Naive thymus-derived CD8-positive, alpha-beta T cell (primary cell): ENCODE measurements at regions not wholly inside any gene's neighbourhood (a gene's known extent, or its start where the extent isn't known, plus 50 kb on each side); places are given as distances from the start of the nearest gene placed in this dataset.

ENCODE experiments used
- ATAC-seq, 2 donors: fragments of 150-1000 bp; cut with Tn5 transposase in 1 of 2; sonication (Bioruptor Pico), chemical (Tn5 transposase) in 1 of 2; 1 replicate in 1 of 2; 2 replicates in 1 of 2; pipeline ENCODE4 v1.10.0; 2021; ENCODE audit warnings: mild to moderate bottlenecking in 2 of 2, moderate library complexity in 2 of 2
- POLR2A ChIA-PET: fragments of 350-600 bp; sonication (Branson Sonifier 250); formaldehyde crosslinking; loops from one replicate; lab custom pipeline; 2021; ENCODE audit warnings: antibody characterized with exemption; lab: Charles Lee
- DNase-seq, 10 donors: peaks; one replicate each; pipeline versions ENCODE4 v3.0.0 to v3.0.0-alpha.2; 2020 to 2022
- H3K27ac Mint-ChIP-seq, 10 donors: one replicate each; pipeline ENCODE4 v1.8.0; 2020 to 2022; ENCODE audit warnings: mild to moderate bottlenecking in 10 of 10, mixed read lengths in 10 of 10, moderate library complexity in 4 of 10, inconsistent platforms in 1 of 10
- H3K27me3 Mint-ChIP-seq, 5 donors: one replicate each; pipeline ENCODE4 v1.8.0; 2021 to 2022; ENCODE audit warnings: mixed read lengths in 5 of 5
- H3K36me3 Mint-ChIP-seq, 3 donors: one replicate each; pipeline ENCODE4 v1.8.0; 2020 to 2022; ENCODE audit warnings: mixed read lengths in 3 of 3, mild to moderate bottlenecking in 2 of 3, inconsistent platforms in 1 of 3
- H3K4me1 Mint-ChIP-seq, 4 donors: one replicate each; pipeline ENCODE4 v1.8.0; 2021 to 2022; ENCODE audit warnings: mixed read lengths in 4 of 4
- H3K4me3 Mint-ChIP-seq, 10 donors: one replicate each; pipeline ENCODE4 v1.8.0; 2020 to 2022; ENCODE audit warnings: mild to moderate bottlenecking in 10 of 10, mixed read lengths in 10 of 10, moderate library complexity in 6 of 10, inconsistent platforms in 1 of 10
- H3K9me3 Mint-ChIP-seq, 9 donors: one replicate each; pipeline ENCODE4 v1.8.0; 2020 to 2022; ENCODE audit warnings: mixed read lengths in 9 of 9, mild to moderate bottlenecking in 3 of 9, inconsistent platforms in 1 of 9, moderate library complexity in 1 of 9

- H3K27ac Mint-ChIP-seq = no peak overlapping the region
- POLR2A ChIA-PET = no interaction called here
- DNase-seq (no peak), ATAC-seq (no peak)
- H3K4me1 Mint-ChIP-seq = peaks cover 0 to 2% (median 0%) of the 10 kb centered on the region in 4 donors
- peaks cover 0 to 12% (median 2%) of the 10 kb centered on the region in 5 donors for H3K27me3 Mint-ChIP-seq
- H3K4me3 Mint-ChIP-seq = no peak overlapping the region
- H3K9me3 Mint-ChIP-seq = peaks cover 10 to 49% (median 23%) of the 10 kb centered on the region in 9 donors
- H3K36me3 Mint-ChIP-seq = peaks cover 0 to 51% (median 9%) of the 10 kb centered on the region in 3 donors
Measured at GRCh38 chr21:28374881-28375280, 617.8 kb downstream of the LTN1 start.

GRCh38 chr21:28371713-28372112 lies 621.0 kb downstream of the LTN1 start:
- ATAC-seq = no peak
- H3K9me3 Mint-ChIP-seq = peaks cover 15 to 70% (median 35%) of the 10 kb centered on the region in 9 donors
- POLR2A ChIA-PET = no interaction called here

GRCh38 chr21:28359300-28359699 lies 633.4 kb downstream of the LTN1 start:
- Mint-ChIP-seq H3K4me1 (no peaks in the 10 kb centered on the region), H3K4me3 (no peak overlapping the region), H3K27me3 (no peaks in the 10 kb centered on the region), H3K9me3 (peaks cover 0 to 6% (median 0%) of the 10 kb centered on the region in 9 donors), H3K27ac (no peak overlapping the region), H3K36me3 (no peaks in the 10 kb centered on the region)
- ATAC-seq (no peak), DNase-seq (no peak)
- POLR2A ChIA-PET = no interaction called here

More at GRCh38 chr21:28371713-28372112, 621.0 kb downstream of the LTN1 start:
- peaks cover 0 to 2% (median 0%) of the 10 kb centered on the region in 4 donors for H3K4me1 Mint-ChIP-seq
- DNase-seq = no peak
- no peak overlapping the region for H3K27ac Mint-ChIP-seq
- peaks cover 0 to 51% (median 13%) of the 10 kb centered on the region in 3 donors for H3K36me3 Mint-ChIP-seq
- no peak overlapping the region for H3K4me3 Mint-ChIP-seq
- peaks cover 0 to 14% (median 2%) of the 10 kb centered on the region in 5 donors for H3K27me3 Mint-ChIP-seq

- no peak overlapping the region for H3K4me3 Mint-ChIP-seq
Measured at GRCh38 chr21:28358702-28359101, 634.0 kb downstream of the LTN1 start.

GRCh38 chr21:28358170-28358569 lies 634.5 kb downstream of the LTN1 start:
- ATAC-seq (no peak), DNase-seq (no peak)
- Mint-ChIP-seq H3K36me3 (no peaks in the 10 kb centered on the region), H3K4me3 (no peak overlapping the region), H3K27ac (no peak overlapping the region), H3K9me3 (peaks cover 0 to 3% (median 0%) of the 10 kb centered on the region in 9 donors), H3K27me3 (no peaks in the 10 kb centered on the region), H3K4me1 (no peaks in the 10 kb centered on the region)
- POLR2A ChIA-PET = no interaction called here

More at GRCh38 chr21:28358702-28359101, 634.0 kb downstream of the LTN1 start:
- H3K27me3 Mint-ChIP-seq = no peaks in the 10 kb centered on the region
- POLR2A ChIA-PET = no interaction called here
- no peaks in the 10 kb centered on the region for H3K4me1 Mint-ChIP-seq
- DNase-seq (no peak), ATAC-seq (no peak)
- H3K9me3 Mint-ChIP-seq = peaks cover 0 to 6% (median 0%) of the 10 kb centered on the region in 9 donors
- H3K27ac Mint-ChIP-seq = no peak overlapping the region
- H3K36me3 Mint-ChIP-seq = no peaks in the 10 kb centered on the region

- Mint-ChIP-seq H3K36me3 (no peaks in the 10 kb centered on the region), H3K27ac (no peak overlapping the region), H3K27me3 (no peaks in the 10 kb centered on the region), H3K9me3 (no peaks in the 10 kb centered on the region), H3K4me3 (no peak overlapping the region), H3K4me1 (no peaks in the 10 kb centered on the region)
- no peak for DNase-seq
- ATAC-seq = no peak
- POLR2A ChIA-PET = no interaction called here
Measured at GRCh38 chr21:28357743-28358142, 634.9 kb downstream of the LTN1 start.

GRCh38 chr21:28356422-28356821 lies 636.3 kb downstream of the LTN1 start:
- Mint-ChIP-seq H3K27ac (no peak overlapping the region), H3K4me3 (no peak overlapping the region), H3K36me3 (no peaks in the 10 kb centered on the region), H3K27me3 (peaks cover 0 to 2% (median 0%) of the 10 kb centered on the region in 5 donors), H3K9me3 (peaks cover 0 to 3% (median 0%) of the 10 kb centered on the region in 9 donors), H3K4me1 (no peaks in the 10 kb centered on the region)
- ATAC-seq (no peak), DNase-seq (no peak)
- POLR2A ChIA-PET = no interaction called here

GRCh38 chr21:28345934-28346333 lies 646.7 kb downstream of the LTN1 start:
- POLR2A ChIA-PET = no interaction called here
- no peak overlapping the region for H3K4me3 Mint-ChIP-seq
- H3K36me3 Mint-ChIP-seq = no peaks in the 10 kb centered on the region
- H3K9me3 Mint-ChIP-seq = no peaks in the 10 kb centered on the region
- H3K27me3 Mint-ChIP-seq = peaks cover 0 to 4% (median 0%) of the 10 kb centered on the region in 5 donors
- DNase-seq (no peak), ATAC-seq (no peak)
- no peaks in the 10 kb centered on the region for H3K4me1 Mint-ChIP-seq
- no peak overlapping the region for H3K27ac Mint-ChIP-seq

GRCh38 chr21:28344985-28345384 lies 647.7 kb downstream of the LTN1 start:
- peaks cover 0 to 2% (median 0%) of the 10 kb centered on the region in 5 donors for H3K27me3 Mint-ChIP-seq
- no peak overlapping the region for H3K27ac Mint-ChIP-seq
- no peak for ATAC-seq
- POLR2A ChIA-PET = no interaction called here
- DNase-seq = no peak
- no peak overlapping the region for H3K4me3 Mint-ChIP-seq
- H3K4me1 Mint-ChIP-seq = no peaks in the 10 kb centered on the region
- H3K36me3 Mint-ChIP-seq = no peaks in the 10 kb centered on the region
- no peaks in the 10 kb centered on the region for H3K9me3 Mint-ChIP-seq

GRCh38 chr21:28342212-28342810 lies 650.4 kb downstream of the LTN1 start:
- no peak overlapping the region for H3K27ac Mint-ChIP-seq
- no peak overlapping the region for H3K4me3 Mint-ChIP-seq
- peaks cover 0 to 7% (median 0%) of the 10 kb centered on the region in 5 donors for H3K27me3 Mint-ChIP-seq
- no peaks in the 10 kb centered on the region for H3K4me1 Mint-ChIP-seq
- ATAC-seq (no peak), DNase-seq (no peak)
- no peaks in the 10 kb centered on the region for H3K36me3 Mint-ChIP-seq
- H3K9me3 Mint-ChIP-seq = no peaks in the 10 kb centered on the region
- POLR2A ChIA-PET = no interaction called here

- H3K4me1 Mint-ChIP-seq = no peaks in the 10 kb centered on the region
- no peak for ATAC-seq
Measured at GRCh38 chr21:28339403-28339802, 653.3 kb downstream of the LTN1 start.

GRCh38 chr21:28338701-28339305 lies 653.9 kb downstream of the LTN1 start:
- no peak for ATAC-seq

More at GRCh38 chr21:28339403-28339802, 653.3 kb downstream of the LTN1 start:
- H3K27me3 Mint-ChIP-seq = peaks cover 0 to 7% (median 0%) of the 10 kb centered on the region in 5 donors
- H3K27ac Mint-ChIP-seq = no peak overlapping the region
- H3K9me3 Mint-ChIP-seq = no peaks in the 10 kb centered on the region
- H3K36me3 Mint-ChIP-seq = no peaks in the 10 kb centered on the region
- no peak for DNase-seq
- no peak overlapping the region for H3K4me3 Mint-ChIP-seq
- POLR2A ChIA-PET = no interaction called here

GRCh38 chr21:28337315-28337714 lies 655.4 kb downstream of the LTN1 start:
- Mint-ChIP-seq H3K27me3 (peaks cover 0 to 7% (median 0%) of the 10 kb centered on the region in 5 donors), H3K4me1 (no peaks in the 10 kb centered on the region), H3K4me3 (no peak overlapping the region), H3K9me3 (no peaks in the 10 kb centered on the region), H3K27ac (no peak overlapping the region), H3K36me3 (no peaks in the 10 kb centered on the region)
- ATAC-seq = no peak
- DNase-seq = no peak
- POLR2A ChIA-PET = no interaction called here

More at GRCh38 chr21:28338701-28339305, 653.9 kb downstream of the LTN1 start:
- no peak overlapping the region for H3K27ac Mint-ChIP-seq
- H3K9me3 Mint-ChIP-seq = no peaks in the 10 kb centered on the region
- no peaks in the 10 kb centered on the region for H3K36me3 Mint-ChIP-seq
- POLR2A ChIA-PET = no interaction called here
- H3K4me3 Mint-ChIP-seq = no peak overlapping the region
- no peak for DNase-seq
- peaks cover 0 to 7% (median 0%) of the 10 kb centered on the region in 5 donors for H3K27me3 Mint-ChIP-seq
- H3K4me1 Mint-ChIP-seq = no peaks in the 10 kb centered on the region
